ENCODE measurements at regions not wholly inside any gene's neighbourhood (a gene's known extent, or its start where the extent isn't known, plus 50 kb on each side); places are given as distances from the start of the nearest gene placed in this dataset.

- Histone ChIP-seq H3K4me3 (ENCODE audit: control extremely low read depth in 1 of 5, extremely low read depth in 1 of 5, insufficient read depth in 1 of 5, low read depth in 2 of 5, low read length in 4 of 5) (no peak overlapping the region), H3K27ac (ENCODE audit: low read length in 2 of 2) (no peak overlapping the region), H3K9me3 (ENCODE audit: control extremely low read depth in 1 of 3, control insufficient read depth in 2 of 3, insufficient read depth in 1 of 3, low read length in 2 of 3) (no peaks in the 10 kb centered on the region), H2AFZ (ENCODE audit: insufficient read depth, low read depth, low read length, poor library complexity, severe bottlenecking) (no peak overlapping the region), H4K20me1 (ENCODE audit: control insufficient read depth, insufficient read depth, low read length, poor library complexity, severe bottlenecking) (no peaks in the 10 kb centered on the region), H3K9ac (ENCODE audit: low read length) (no peak overlapping the region), H3K4me2 (replicated peaks; ENCODE audit: low read depth, low read length, poor library complexity, severe bottlenecking) (no peak overlapping the region), H3K79me2 (ENCODE audit: control insufficient read depth, insufficient read depth, low read length) (no peaks in the 10 kb centered on the region), H3K27me3 (replicated peaks in 1 of 4; ENCODE audit: control extremely low read depth in 1 of 4, control insufficient read depth in 3 of 4, insufficient read depth in 4 of 4, low read length in 3 of 4) (peaks cover 0 to 4% (median 2%) of the 10 kb centered on the region in 4 experiments), H3K4me1 (ENCODE audit: control insufficient read depth in 2 of 2, insufficient read depth in 2 of 2, low read length in 2 of 2) (no peaks in the 10 kb centered on the region), H3K36me3 (replicated peaks in 1 of 2; ENCODE audit: control extremely low read depth in 1 of 2, control insufficient read depth in 1 of 2, extremely low read depth in 1 of 2, insufficient read depth in 2 of 2, low read length in 1 of 2) (no peaks in the 10 kb centered on the region)
- Mint-ChIP-seq H3K27ac (no peak overlapping the region), H3K4me3 (no peak overlapping the region), H3K27me3 (peaks cover 4% of the 10 kb centered on the region), H3K4me1 (no peaks in the 10 kb centered on the region), H3K9me3 (ENCODE audit: insufficient read depth) (no peaks in the 10 kb centered on the region)
- DNase-seq (no peak), ATAC-seq (ENCODE audit: low read depth) (no peak)
- TF ChIP-seq CTCF (IDR thresholded peaks at IDR 0.05) (no peak), EZH2 (IDR thresholded peaks at IDR 0.05; ENCODE audit: borderline replicate concordance, insufficient read depth, low read depth, low read length, poor library complexity, severe bottlenecking) (no peak)
- intact Hi-C loops (cut with micrococcal nuclease) = no loop called here
- no CpG with 5 or more reads among the region's 4 CpGs for WGBS (ENCODE audit: insufficient coverage)
- ChIA-PET POLR2A (no interaction called here), CTCF (no interaction called here)
Observed at GRCh38 chr7:25775570-25775969, 376.4 kb upstream of the NFE2L3 start.

GRCh38 chr7:25775999-25776743 lies 375.8 kb upstream of the NFE2L3 start:
- no peaks in the 10 kb centered on the region for H3K9me3 ChIP-seq (ENCODE audit: control extremely low read depth in 1 of 3, control insufficient read depth in 2 of 3, insufficient read depth in 1 of 3, low read length in 2 of 3)
- H3K27me3 ChIP-seq (replicated peaks in 1 of 4; ENCODE audit: control extremely low read depth in 1 of 4, control insufficient read depth in 3 of 4, insufficient read depth in 4 of 4, low read length in 3 of 4) = peaks cover 0 to 4% (median 2%) of the 10 kb centered on the region in 4 experiments
- CTCF ChIA-PET = no interaction called here
- Mint-ChIP-seq H3K27me3 (peaks cover 8% of the 10 kb centered on the region), H3K27ac (no peak overlapping the region), H3K4me1 (no peaks in the 10 kb centered on the region), H3K9me3 (ENCODE audit: insufficient read depth) (no peaks in the 10 kb centered on the region), H3K4me3 (no peak overlapping the region)
- WGBS (ENCODE audit: insufficient coverage) = 100% methylated on average over 1 of the region's 3 CpGs
- TF ChIP-seq CTCF (IDR thresholded peaks at IDR 0.05) = no peak
- TF ChIP-seq EZH2 (IDR thresholded peaks at IDR 0.05; ENCODE audit: borderline replicate concordance, insufficient read depth, low read depth, low read length, poor library complexity, severe bottlenecking) = no peak
- no peaks in the 10 kb centered on the region for H3K4me1 ChIP-seq (ENCODE audit: control insufficient read depth in 2 of 2, insufficient read depth in 2 of 2, low read length in 2 of 2)
- H4K20me1 ChIP-seq (ENCODE audit: control insufficient read depth, insufficient read depth, low read length, poor library complexity, severe bottlenecking) = no peaks in the 10 kb centered on the region
- intact Hi-C loops (cut with micrococcal nuclease) = no loop called here
- H3K27ac ChIP-seq (ENCODE audit: low read length in 2 of 2) = no peak overlapping the region
- H3K4me3 ChIP-seq (ENCODE audit: control extremely low read depth in 1 of 5, extremely low read depth in 1 of 5, insufficient read depth in 1 of 5, low read depth in 2 of 5, low read length in 4 of 5) = no peak overlapping the region
- H3K36me3 ChIP-seq (replicated peaks in 1 of 2; ENCODE audit: control extremely low read depth in 1 of 2, control insufficient read depth in 1 of 2, extremely low read depth in 1 of 2, insufficient read depth in 2 of 2, low read length in 1 of 2) = no peaks in the 10 kb centered on the region
- H3K79me2 ChIP-seq (ENCODE audit: control insufficient read depth, insufficient read depth, low read length) = no peaks in the 10 kb centered on the region
- no peak overlapping the region for H3K4me2 ChIP-seq (replicated peaks; ENCODE audit: low read depth, low read length, poor library complexity, severe bottlenecking)
- H2AFZ ChIP-seq (ENCODE audit: insufficient read depth, low read depth, low read length, poor library complexity, severe bottlenecking) = no peak overlapping the region
- H3K9ac ChIP-seq (ENCODE audit: low read length) = no peak overlapping the region
- ATAC-seq (ENCODE audit: low read depth) (no peak), DNase-seq (no peak)
- POLR2A ChIA-PET = no interaction called here
